Ishikawa (cell line): ENCODE measurements at regions not wholly inside any gene's neighbourhood (a gene's known extent, or its start where the extent isn't known, plus 50 kb on each side); places are given as distances from the start of the nearest gene placed in this dataset.

Experiments
- CREB1 ChIP-seq: IDR thresholded peaks from 2 replicates; pipeline ENCODE4 v1.6.1; 2012; ENCODE audit warnings: low read depth
- EGR1 ChIP-seq: IDR thresholded peaks from 2 replicates; pipeline ENCODE4 v1.6.1; 2012
- EP300 ChIP-seq: IDR thresholded peaks from 2 replicates; pipeline ENCODE4 v1.6.1; 2012; ENCODE audit warnings: borderline replicate concordance
- RAD21 ChIP-seq: IDR thresholded peaks from 2 replicates; pipeline ENCODE4 v1.6.1; 2012; ENCODE audit warnings: low read depth
- TAF1 ChIP-seq: IDR thresholded peaks from 2 replicates; pipeline ENCODE4 v1.6.1; 2012; ENCODE audit warnings: low read depth, mild to moderate bottlenecking
- TEAD4 ChIP-seq: IDR thresholded peaks from 2 replicates; pipeline ENCODE4 v1.6.1; 2012
- USF1 ChIP-seq: IDR thresholded peaks from 2 replicates; pipeline ENCODE4 v1.6.1; 2012
- YY1 ChIP-seq: IDR thresholded peaks from 2 replicates; pipeline ENCODE4 v1.6.1; 2012; ENCODE audit warnings: low read depth
- ZBTB7A ChIP-seq: IDR thresholded peaks from 2 replicates; pipeline ENCODE4 v1.6.1; 2012; ENCODE audit warnings: low read depth
- TF ChIP-seq, protein P1 (sequence below): IDR thresholded peaks from 2 replicates; pipeline ENCODE4 v1.6.1; 2012; ENCODE audit warnings: low read depth, mild to moderate bottlenecking
- TF ChIP-seq, protein P2 (sequence below): IDR thresholded peaks from 2 replicates; pipeline ENCODE4 v1.6.1; 2012

- no peak for TF ChIP-seq RAD21
- no peak for TF ChIP-seq TAF1
- TF ChIP-seq EP300, result no peak
- TF ChIP-seq CREB1, result no peak
- TF ChIP-seq, protein P1, sequence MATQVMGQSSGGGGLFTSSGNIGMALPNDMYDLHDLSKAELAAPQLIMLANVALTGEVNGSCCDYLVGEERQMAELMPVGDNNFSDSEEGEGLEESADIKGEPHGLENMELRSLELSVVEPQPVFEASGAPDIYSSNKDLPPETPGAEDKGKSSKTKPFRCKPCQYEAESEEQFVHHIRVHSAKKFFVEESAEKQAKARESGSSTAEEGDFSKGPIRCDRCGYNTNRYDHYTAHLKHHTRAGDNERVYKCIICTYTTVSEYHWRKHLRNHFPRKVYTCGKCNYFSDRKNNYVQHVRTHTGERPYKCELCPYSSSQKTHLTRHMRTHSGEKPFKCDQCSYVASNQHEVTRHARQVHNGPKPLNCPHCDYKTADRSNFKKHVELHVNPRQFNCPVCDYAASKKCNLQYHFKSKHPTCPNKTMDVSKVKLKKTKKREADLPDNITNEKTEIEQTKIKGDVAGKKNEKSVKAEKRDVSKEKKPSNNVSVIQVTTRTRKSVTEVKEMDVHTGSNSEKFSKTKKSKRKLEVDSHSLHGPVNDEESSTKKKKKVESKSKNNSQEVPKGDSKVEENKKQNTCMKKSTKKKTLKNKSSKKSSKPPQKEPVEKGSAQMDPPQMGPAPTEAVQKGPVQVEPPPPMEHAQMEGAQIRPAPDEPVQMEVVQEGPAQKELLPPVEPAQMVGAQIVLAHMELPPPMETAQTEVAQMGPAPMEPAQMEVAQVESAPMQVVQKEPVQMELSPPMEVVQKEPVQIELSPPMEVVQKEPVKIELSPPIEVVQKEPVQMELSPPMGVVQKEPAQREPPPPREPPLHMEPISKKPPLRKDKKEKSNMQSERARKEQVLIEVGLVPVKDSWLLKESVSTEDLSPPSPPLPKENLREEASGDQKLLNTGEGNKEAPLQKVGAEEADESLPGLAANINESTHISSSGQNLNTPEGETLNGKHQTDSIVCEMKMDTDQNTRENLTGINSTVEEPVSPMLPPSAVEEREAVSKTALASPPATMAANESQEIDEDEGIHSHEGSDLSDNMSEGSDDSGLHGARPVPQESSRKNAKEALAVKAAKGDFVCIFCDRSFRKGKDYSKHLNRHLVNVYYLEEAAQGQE, result no peak
- TF ChIP-seq YY1, result no peak
- TF ChIP-seq EGR1, result no peak
- TF ChIP-seq, protein P2, sequence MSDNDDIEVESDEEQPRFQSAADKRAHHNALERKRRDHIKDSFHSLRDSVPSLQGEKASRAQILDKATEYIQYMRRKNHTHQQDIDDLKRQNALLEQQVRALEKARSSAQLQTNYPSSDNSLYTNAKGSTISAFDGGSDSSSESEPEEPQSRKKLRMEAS, result no peak
- no peak for TF ChIP-seq USF1
- no peak for TF ChIP-seq TEAD4
- TF ChIP-seq ZBTB7A, result no peak
Measured at GRCh38 chr9:20237686-20238085, 384.6 kb downstream of the MLLT3 start.
